Heart right ventricle (tissue), 16 donors: ENCODE measurements at regions not wholly inside any gene's neighbourhood (a gene's known extent, or its start where the extent isn't known, plus 50 kb on each side); places are given as distances from the start of the nearest gene placed in this dataset.

Experiments used
- ATAC-seq, 8 donors: fragments of 200-7000 bp; cut with Tn5 transposase; one replicate each; pipeline ENCODE4 v1.9.1; 2020; ENCODE audit warnings: mild to moderate bottlenecking in 8 of 8, moderate library complexity in 8 of 8, moderate number of reproducible peaks in 1 of 8
- DNase-seq, 2 donors: peaks; one replicate each; pipeline ENCODE4 v3.0.0-alpha.2; 2020
- H3K27ac ChIP-seq, 10 donors: fragments of 200-600 bp; sonication (generic) in 2 of 10; one replicate each; pipeline versions ENCODE4 v1.5.0 to v1.8.0; 2020 to 2022; ENCODE audit warnings: mild to moderate bottlenecking in 3 of 10
- H3K27me3 ChIP-seq, 7 donors: fragments of 200-600 bp; one replicate each; pipeline ENCODE4 v1.8.0; 2021 to 2022; ENCODE audit warnings: mild to moderate bottlenecking in 2 of 7
- H3K36me3 ChIP-seq, 9 donors: fragments of 200-600 bp; sonication (generic) in 1 of 9; one replicate each; pipeline versions ENCODE4 v1.5.0 to v1.8.0; 2020 to 2022; ENCODE audit warnings: mild to moderate bottlenecking in 2 of 9
- H3K4me1 ChIP-seq, 9 donors: fragments of 200-600 bp; sonication (generic) in 1 of 9; one replicate each; pipeline versions ENCODE4 v1.5.0 to v1.8.0; 2020 to 2022; ENCODE audit warnings: mild to moderate bottlenecking in 4 of 9
- H3K4me3 ChIP-seq, 10 donors: fragments of 200-600 bp; sonication (generic) in 2 of 10; one replicate each; pipeline versions ENCODE4 v1.5.0 to v1.8.0; 2020 to 2022; ENCODE audit warnings: mild to moderate bottlenecking in 7 of 10, moderate library complexity in 2 of 10
- H3K9me3 ChIP-seq, 11 donors: fragments of 200-600 bp in 10 of 11; sonication (generic) in 2 of 11; one replicate each; pipeline versions ENCODE4 v1.5.0 to v1.8.0; 2013 to 2022; ENCODE audit warnings: mild to moderate bottlenecking in 2 of 11, control low read depth in 1 of 11, moderate library complexity in 1 of 11
- WGBS, 2 donors: extraction: QIAGEN DNeasy Blood & Tissue Kit; methylation state at CpG; one replicate each; pipeline ENCODE4 v1.1.7; 2013; ENCODE audit warnings: inconsistent platforms in 1 of 2; 5-methylcytosine and 5-hydroxymethylcytosine counted together
- intact Hi-C, 10 donors: fragments of 100-400 bp; cut with DNase I; formaldehyde crosslinking; loops; one replicate each; pipeline versions ENCODE4 v1.11.1 to v1.14.2; 2022
- TF ChIP-seq, protein P1 (sequence below), 9 donors: fragments of 200-600 bp; sonication (generic) in 2 of 9; IDR thresholded peaks; one replicate each; pipeline versions ENCODE4 v1.5.0 to v1.8.0; 2021 to 2022; ENCODE audit warnings: antibody characterized with exemption in 9 of 9, mild to moderate bottlenecking in 5 of 9, moderate library complexity in 1 of 9
- donor health status: Arrhythmogenic right ventricular cardiomyopathy.
- donor health status: ischemic (EF 13 %, LVEDD 7.1; RV severe dilation, severe dysfunction).
- donor health status: healthy with polysubstance abuse.
- donor health status: DM: no; HTN: yes; CAD: no.
- donor health status: DM: no; HTN: no; CAD: no.
- donor health status: ischemic (EF 25% LVEDD 6.9; RV normal size, moderate dysfunction).
- donor health status: ischemic (EF 25% LVEDD 5.7; RV mildly dilated, moderate dysfunction).
- donor health status: healthy.
- donor health status: DM: yes; HTN: yes; CAD: no.
- donor health status: Ischemic cardiomyopathy.
- donor health status: ischemic (EF 35%, LVEDD 5.7; RV mildly dilated, moderate dysfunction).
- donor health status: nonischemic (EF 11% LVEDD 7.7; RV severe dilation, severe dysfunction).
- donor health status: DM: yes; HTN: yes; CAD: no.
- donor health status: PGD.
- donor health status: ischemic (EF 29% LVEDD 5.4; RV normal size, mild dysfunction).
- donor health status: nonischemic (EF 23%, LVEDD 6.1; RV moderate dilation, normal function).

DNA sequence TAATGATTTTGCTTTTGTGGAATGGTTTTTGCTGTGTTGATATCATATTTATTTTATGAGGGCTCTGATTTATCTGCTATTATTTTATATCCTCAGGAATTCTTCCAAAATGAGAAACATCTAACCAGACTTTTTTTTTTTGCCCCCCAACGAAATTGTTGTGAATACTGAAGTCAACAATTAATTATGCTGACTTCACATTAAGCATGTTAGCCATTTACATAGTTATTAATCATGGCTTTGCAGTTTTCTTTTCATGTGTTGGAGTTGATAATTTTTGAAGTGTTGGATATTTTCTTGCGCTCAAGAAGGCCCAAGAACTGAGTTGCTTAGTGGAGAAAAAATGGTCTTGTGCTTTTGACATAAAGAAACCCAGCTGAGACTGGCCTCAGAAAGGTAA, 246.6 kb upstream of the CRY1 start:
- TF ChIP-seq, protein P1, sequence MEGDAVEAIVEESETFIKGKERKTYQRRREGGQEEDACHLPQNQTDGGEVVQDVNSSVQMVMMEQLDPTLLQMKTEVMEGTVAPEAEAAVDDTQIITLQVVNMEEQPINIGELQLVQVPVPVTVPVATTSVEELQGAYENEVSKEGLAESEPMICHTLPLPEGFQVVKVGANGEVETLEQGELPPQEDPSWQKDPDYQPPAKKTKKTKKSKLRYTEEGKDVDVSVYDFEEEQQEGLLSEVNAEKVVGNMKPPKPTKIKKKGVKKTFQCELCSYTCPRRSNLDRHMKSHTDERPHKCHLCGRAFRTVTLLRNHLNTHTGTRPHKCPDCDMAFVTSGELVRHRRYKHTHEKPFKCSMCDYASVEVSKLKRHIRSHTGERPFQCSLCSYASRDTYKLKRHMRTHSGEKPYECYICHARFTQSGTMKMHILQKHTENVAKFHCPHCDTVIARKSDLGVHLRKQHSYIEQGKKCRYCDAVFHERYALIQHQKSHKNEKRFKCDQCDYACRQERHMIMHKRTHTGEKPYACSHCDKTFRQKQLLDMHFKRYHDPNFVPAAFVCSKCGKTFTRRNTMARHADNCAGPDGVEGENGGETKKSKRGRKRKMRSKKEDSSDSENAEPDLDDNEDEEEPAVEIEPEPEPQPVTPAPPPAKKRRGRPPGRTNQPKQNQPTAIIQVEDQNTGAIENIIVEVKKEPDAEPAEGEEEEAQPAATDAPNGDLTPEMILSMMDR (IDR thresholded peaks at IDR 0.05): no peak
- no peaks in the 10 kb centered on the region for H3K9me3 ChIP-seq
- ATAC-seq (no peak), DNase-seq (no peak)
- intact Hi-C loops: no loop called here
- H3K36me3 ChIP-seq: no peaks in the 10 kb centered on the region
- H3K4me1 ChIP-seq: no peaks in the 10 kb centered on the region
- H3K27ac ChIP-seq: no peak overlapping the region
- no peak overlapping the region for H3K4me3 ChIP-seq
- peaks cover 0 to 25% (median 0%) of the 10 kb centered on the region in 7 donors for H3K27me3 ChIP-seq
- 64 to 69% methylated on average over 2 of the region's 2 CpGs for WGBS, 2 donors

DNA sequence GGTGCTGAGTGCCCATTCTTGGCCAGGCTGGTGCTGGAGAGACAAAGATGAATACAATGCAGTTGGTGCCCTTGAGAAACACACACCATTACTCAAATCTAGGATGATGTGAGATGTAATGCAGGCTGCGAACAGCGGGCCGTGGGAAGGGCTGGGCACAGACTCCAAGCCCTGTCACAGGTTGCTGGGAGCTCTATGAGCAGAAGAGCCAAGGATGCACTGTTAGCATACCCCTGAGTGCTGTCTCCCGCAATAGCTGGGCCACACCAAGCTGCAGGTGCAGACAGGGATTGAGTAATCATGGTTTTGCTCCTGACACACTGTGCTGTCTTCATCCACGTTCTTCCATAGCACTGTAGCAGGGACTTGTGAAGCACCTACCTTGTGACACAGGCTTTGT, 247.5 kb upstream of the CRY1 start:
- DNase-seq (no peak), ATAC-seq (no peak)
- Histone ChIP-seq H3K4me3 (no peak overlapping the region), H3K36me3 (no peaks in the 10 kb centered on the region), H3K27ac (no peak overlapping the region), H3K4me1 (no peaks in the 10 kb centered on the region), H3K27me3 (peaks cover 0 to 30% (median 0%) of the 10 kb centered on the region in 7 donors), H3K9me3 (no peaks in the 10 kb centered on the region)
- TF ChIP-seq, protein P1 (IDR thresholded peaks at IDR 0.05): no peak
- WGBS, 2 donors: 80 to 87% methylated on average over 5 of the region's 5 CpGs
- intact Hi-C loops: no loop called here

DNA sequence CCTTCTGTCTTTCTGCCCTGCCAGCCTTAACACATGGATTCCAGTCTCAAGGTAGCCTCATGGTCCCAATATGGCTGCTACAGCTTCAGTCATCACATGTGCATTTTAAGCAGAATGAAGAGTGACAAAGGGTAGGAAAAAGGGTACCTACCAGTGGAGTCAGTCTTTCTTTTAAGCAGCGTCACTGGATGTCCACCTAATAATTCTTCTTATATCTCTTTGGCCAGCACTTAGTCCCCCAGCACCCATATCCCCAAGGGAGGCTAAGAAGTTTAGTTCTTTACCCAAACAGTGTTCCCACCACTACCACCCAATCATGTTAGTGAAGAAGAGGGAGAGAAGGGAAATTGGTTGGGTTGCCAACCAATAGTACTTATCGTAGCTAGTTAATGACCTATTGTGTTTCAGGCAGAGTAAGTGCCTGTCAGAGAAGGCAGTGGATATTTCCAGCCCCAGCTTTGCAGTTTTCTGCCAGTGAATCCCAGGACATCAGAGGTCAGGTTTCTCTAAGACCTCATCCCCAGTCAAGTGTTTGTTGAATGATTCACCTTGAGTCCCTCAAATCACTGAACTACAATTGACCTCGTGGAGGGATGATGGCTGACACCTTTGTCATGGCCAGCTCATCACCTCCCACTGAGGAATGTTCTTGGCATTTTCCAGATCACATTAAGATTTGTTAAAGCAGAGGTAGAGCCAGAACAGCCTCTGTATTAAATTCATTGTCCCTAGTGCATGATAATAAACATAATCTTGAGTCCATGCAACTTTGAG, 250.9 kb upstream of the CRY1 start:
- H3K4me1 ChIP-seq: no peaks in the 10 kb centered on the region
- WGBS, 2 donors: 64 to 67% methylated on average over 3 of the region's 3 CpGs
- intact Hi-C loops: no loop called here
- TF ChIP-seq, protein P1 (IDR thresholded peaks at IDR 0.05): no peak
- H3K4me3 ChIP-seq: no peak overlapping the region
- DNase-seq (no peak), ATAC-seq (no peak)
- peaks cover 0 to 11% (median 0%) of the 10 kb centered on the region in 11 donors for H3K9me3 ChIP-seq
- H3K27ac ChIP-seq: no peak overlapping the region
- peaks cover 0 to 37% (median 0%) of the 10 kb centered on the region in 7 donors for H3K27me3 ChIP-seq
- H3K36me3 ChIP-seq: no peaks in the 10 kb centered on the region

DNA sequence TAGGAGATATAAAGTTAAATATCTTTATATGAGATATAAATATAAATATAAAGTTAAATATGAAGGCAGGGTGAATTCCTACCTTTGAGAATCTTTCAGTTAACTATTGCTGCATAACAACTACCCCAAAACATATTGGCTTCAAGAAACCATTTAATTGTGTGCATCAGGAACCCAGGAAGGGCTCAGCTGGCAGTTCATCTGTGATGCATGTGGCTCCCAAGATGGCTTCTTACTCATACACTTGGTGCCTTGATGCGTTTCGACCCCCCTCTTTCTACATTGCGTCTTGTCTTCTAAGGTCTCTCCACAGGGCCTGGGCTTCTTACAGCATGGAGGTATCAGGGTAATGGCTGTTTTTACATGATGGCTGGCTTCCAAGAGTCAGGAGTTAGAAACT, 253.9 kb upstream of the CRY1 start:
- no peaks in the 10 kb centered on the region for H3K36me3 ChIP-seq
- intact Hi-C loops: no loop called here
- WGBS, 2 donors: 89 to 94% methylated on average over 3 of the region's 3 CpGs
- ATAC-seq (no peak), DNase-seq (no peak)
- H3K9me3 ChIP-seq: peaks cover 0 to 11% (median 0%) of the 10 kb centered on the region in 11 donors
- H3K4me3 ChIP-seq: no peak overlapping the region
- H3K4me1 ChIP-seq: peaks cover 0 to 5% (median 0%) of the 10 kb centered on the region in 9 donors
- H3K27me3 ChIP-seq: peaks cover 0 to 34% (median 0%) of the 10 kb centered on the region in 7 donors
- H3K27ac ChIP-seq: no peak overlapping the region
- TF ChIP-seq, protein P1 (IDR thresholded peaks at IDR 0.05): no peak
